RWPE1 (cell line): ENCODE measurements at regions not wholly inside any gene's neighbourhood (a gene's known extent, or its start where the extent isn't known, plus 50 kb on each side); places are given as distances from the start of the nearest gene placed in this dataset.

Experiments
- CTCF ChIA-PET: fragments of 350-600 bp; sonication (Branson Sonifier 250); formaldehyde crosslinking; extraction: SDS; loops from one replicate; lab custom pipeline; 2021; lab: Yijun Ruan, JAX
- POLR2A ChIA-PET: fragments of 400-600 bp; formaldehyde crosslinking; extraction: SDS; loops from one replicate; lab custom pipeline; 2020; ENCODE audit warnings: antibody characterized with exemption; ENCODE audit not compliant: low non-redundant PET; lab: Yijun Ruan, JAX
- DNase-seq: peaks from one replicate; pipeline ENCODE4 v3.0.0; 2012; ENCODE audit warnings: low spot score
- H3K27ac ChIP-seq: fragments of 450-650 bp; 2 replicates; pipeline ENCODE4 v1.5.1; 2017
- CTCF ChIP-seq: fragments of 450-650 bp; conservative IDR thresholded peaks from 2 replicates; pipeline ENCODE4 v1.5.1; 2017; ENCODE audit warnings: low read depth, mild to moderate bottlenecking

GRCh38 chr13:83056269-83056668, 826.0 kb downstream of the SLITRK1 start:
- CTCF ChIA-PET, result no interaction called here
- no peak for TF ChIP-seq CTCF
- POLR2A ChIA-PET, result no interaction called here
- DNase-seq, result no peak
- no peak overlapping the region for H3K27ac ChIP-seq

- CTCF ChIA-PET, result no interaction called here
- DNase-seq, result no peak
- H3K27ac ChIP-seq, result no peak overlapping the region
- TF ChIP-seq CTCF, result no peak
- POLR2A ChIA-PET, result no interaction called here
Measured at GRCh38 chr13:83048419-83048818, 833.9 kb downstream of the SLITRK1 start.

GRCh38 chr13:83024955-83025594, 857.2 kb downstream of the SLITRK1 start:
- CTCF ChIA-PET, result no interaction called here
- TF ChIP-seq CTCF, result no peak

GRCh38 chr13:83024232-83024631, 858.0 kb downstream of the SLITRK1 start:
- TF ChIP-seq CTCF, result no peak
- no peak for DNase-seq
- no peak overlapping the region for H3K27ac ChIP-seq
- POLR2A ChIA-PET, result no interaction called here
- CTCF ChIA-PET, result no interaction called here

More at GRCh38 chr13:83024955-83025594, 857.2 kb downstream of the SLITRK1 start:
- POLR2A ChIA-PET, result no interaction called here
- no peak for DNase-seq
- H3K27ac ChIP-seq, result no peak overlapping the region

- ChIA-PET CTCF (interaction anchor here (0.6 kb wide), 1 partner anchor 22 kb away, joined by 4 read pairs; no protein-coding TSS in a partner anchor), POLR2A (no interaction called here)
- no peak overlapping the region for H3K27ac ChIP-seq
- DNase-seq, result no peak
- no peak for TF ChIP-seq CTCF
Measured at GRCh38 chr13:83019986-83020385, 862.3 kb downstream of the SLITRK1 start.

- no peak for DNase-seq
- POLR2A ChIA-PET, result no interaction called here
- TF ChIP-seq CTCF, result no peak
Measured at GRCh38 chr13:83009987-83010386, 872.3 kb downstream of the SLITRK1 start.

More at GRCh38 chr13:83009987-83010386, 872.3 kb downstream of the SLITRK1 start:
- CTCF ChIA-PET, result no interaction called here
- H3K27ac ChIP-seq, result no peak overlapping the region
